H9 (cell line): ENCODE measurements at regions not wholly inside any gene's neighbourhood (a gene's known extent, or its start where the extent isn't known, plus 50 kb on each side); places are given as distances from the start of the nearest gene placed in this dataset.

Source experiments
- DNase-seq: peaks from one replicate; pipeline ENCODE4 v3.0.0-alpha.2; 2017
- H2AFZ ChIP-seq: one replicate; pipeline ENCODE4 v1.6.1; 2013; ENCODE audit warnings: mild to moderate bottlenecking, low read length, control low read depth, moderate library complexity
- H2AK5ac ChIP-seq: 2 replicates; pipeline ENCODE4 v1.6.1; 2013; ENCODE audit warnings: low read length, control low read depth, mixed read lengths; ENCODE audit not compliant: insufficient read length
- H2BK120ac ChIP-seq: one replicate; pipeline ENCODE4 v1.6.1; 2013; ENCODE audit warnings: low read depth, mild to moderate bottlenecking, low read length, control low read depth, inconsistent platforms; ENCODE audit not compliant: poor library complexity, severe bottlenecking
- H2BK12ac ChIP-seq: 2 replicates; pipeline ENCODE4 v1.6.1; 2013; ENCODE audit warnings: low read length, control low read depth, mixed read lengths, low read depth; ENCODE audit not compliant: insufficient read length
- H2BK15ac ChIP-seq: 2 replicates; pipeline ENCODE4 v1.6.1; 2013; ENCODE audit warnings: low read depth, low read length, control low read depth
- H2BK20ac ChIP-seq: one replicate; pipeline ENCODE4 v1.6.1; 2013; ENCODE audit warnings: low read depth, mild to moderate bottlenecking, low read length, control low read depth, inconsistent platforms; ENCODE audit not compliant: poor library complexity, severe bottlenecking
- H2BK5ac ChIP-seq: 2 replicates; pipeline ENCODE4 v1.6.1; 2013; ENCODE audit warnings: low read length, control low read depth, mixed read lengths; ENCODE audit not compliant: insufficient read length
- H3K14ac ChIP-seq: 2 replicates; pipeline ENCODE4 v1.6.1; 2013; ENCODE audit warnings: low read length, control low read depth; ENCODE audit not compliant: insufficient read depth
- H3K18ac ChIP-seq: 2 replicates; pipeline ENCODE4 v1.6.1; 2013; ENCODE audit warnings: low read depth, mild to moderate bottlenecking, mixed read lengths, low read length, control low read depth; ENCODE audit not compliant: insufficient read length
- H3K23ac ChIP-seq: 2 replicates; pipeline ENCODE4 v1.6.1; 2013; ENCODE audit warnings: low read length, control low read depth, mixed read lengths, low read depth; ENCODE audit not compliant: insufficient read length
- H3K23me2 ChIP-seq: 2 replicates; pipeline ENCODE4 v1.6.1; 2013; ENCODE audit warnings: low read depth, mild to moderate bottlenecking, mixed read lengths, low read length, control low read depth; ENCODE audit not compliant: insufficient read length, poor library complexity, severe bottlenecking
- H3K27ac ChIP-seq: 2 replicates; pipeline ENCODE4 v1.5.1; 2013; ENCODE audit warnings: low read length, control low read depth, mixed read lengths, low read depth; ENCODE audit not compliant: insufficient read length
- H3K27me3 ChIP-seq: 2 replicates; pipeline ENCODE4 v1.6.1; 2013; ENCODE audit warnings: low read length, control low read depth, inconsistent platforms; ENCODE audit not compliant: insufficient read depth
- H3K4ac ChIP-seq: 2 replicates; pipeline ENCODE4 v1.6.1; 2013; ENCODE audit warnings: low read depth, mild to moderate bottlenecking, control low read depth, inconsistent platforms, low read length, moderate library complexity
- H3K4me1 ChIP-seq: 2 replicates; pipeline ENCODE4 v1.6.1; 2013; ENCODE audit warnings: low read length, control low read depth, inconsistent platforms; ENCODE audit not compliant: insufficient read depth
- H3K4me2 ChIP-seq: 2 replicates; pipeline ENCODE4 v1.6.1; 2013; ENCODE audit warnings: low read length, control low read depth, mixed read lengths; ENCODE audit not compliant: insufficient read length, insufficient read depth
- H3K56ac ChIP-seq: 2 replicates; pipeline ENCODE4 v1.6.1; 2013; ENCODE audit warnings: low read depth, mild to moderate bottlenecking, mixed read lengths, low read length, control low read depth; ENCODE audit not compliant: insufficient read length
- H3K79me1 ChIP-seq: 2 replicates; pipeline ENCODE4 v1.6.1; 2013; ENCODE audit warnings: low read depth, mild to moderate bottlenecking, moderate library complexity, low read length, control low read depth, inconsistent platforms; ENCODE audit not compliant: insufficient read depth, poor library complexity, severe bottlenecking
- H3K79me2 ChIP-seq: 2 replicates; pipeline ENCODE4 v1.6.1; 2013; ENCODE audit warnings: low read length, control low read depth, inconsistent platforms; ENCODE audit not compliant: insufficient read depth
- H3K9ac ChIP-seq: 2 replicates; pipeline ENCODE4 v1.6.1; 2013; ENCODE audit warnings: low read length, control low read depth, mixed read lengths; ENCODE audit not compliant: insufficient read length; ENCODE audit errors: extremely low read depth
- H3K9me3 ChIP-seq: one replicate; pipeline ENCODE4 v1.6.1; 2013; ENCODE audit warnings: low read depth, low read length, inconsistent platforms; ENCODE audit not compliant: control insufficient read depth
- H3T11ph ChIP-seq: one replicate; pipeline ENCODE4 v1.6.1; 2013; ENCODE audit warnings: mild to moderate bottlenecking, low read length, control low read depth, inconsistent platforms
- H4K20me1 ChIP-seq: one replicate; pipeline ENCODE4 v1.6.1; 2013; ENCODE audit not compliant: control insufficient read depth, insufficient read length, insufficient read depth
- H4K5ac ChIP-seq: 2 replicates; pipeline ENCODE4 v1.6.1; 2013; ENCODE audit warnings: low read depth, mild to moderate bottlenecking, mixed read lengths, low read length, control low read depth; ENCODE audit not compliant: insufficient read length
- H4K8ac ChIP-seq: replicated peaks from 2 replicates; pipeline ENCODE4 v1.6.1; 2013; ENCODE audit warnings: low read length, control low read depth, mixed read lengths, low read depth; ENCODE audit not compliant: insufficient read length
- H4K91ac ChIP-seq: 2 replicates; pipeline ENCODE4 v1.6.1; 2013; ENCODE audit warnings: low read depth, mild to moderate bottlenecking, moderate library complexity, mixed read lengths, low read length, control low read depth; ENCODE audit not compliant: insufficient read length
- H3K27ac Mint-ChIP-seq, 3 experiments: 2 replicates in 2 of 3; 3 replicates in 1 of 3; pipeline ENCODE4 v1.8.0; 2020 to 2021; ENCODE audit warnings: mixed read lengths in 3 of 3, mild to moderate bottlenecking in 1 of 3, moderate library complexity in 1 of 3
- H3K27me3 Mint-ChIP-seq: 2 replicates; pipeline ENCODE4 v1.8.0; 2021; ENCODE audit warnings: low read depth, mild to moderate bottlenecking, moderate library complexity, mixed read lengths
- H3K36me3 Mint-ChIP-seq, 3 experiments: 2 replicates in 2 of 3; 3 replicates in 1 of 3; pipeline ENCODE4 v1.8.0; 2020 to 2021; ENCODE audit warnings: low read depth in 3 of 3, mixed read lengths in 3 of 3; ENCODE audit not compliant: insufficient read depth in 1 of 3
- H3K4me1 Mint-ChIP-seq, 2 experiments: 2 replicates each; pipeline ENCODE4 v1.8.0; 2020; ENCODE audit warnings: mixed read lengths in 2 of 2
- H3K4me3 Mint-ChIP-seq, 2 experiments: 2 replicates in 1 of 2; 3 replicates in 1 of 2; pipeline ENCODE4 v1.8.0; 2020 to 2021; ENCODE audit warnings: mild to moderate bottlenecking in 2 of 2, mixed read lengths in 2 of 2, moderate library complexity in 1 of 2
- H3K9me3 Mint-ChIP-seq, 2 experiments: 2 replicates in 1 of 2; 3 replicates in 1 of 2; pipeline ENCODE4 v1.8.0; 2020; ENCODE audit warnings: mild to moderate bottlenecking in 2 of 2, mixed read lengths in 2 of 2, moderate library complexity in 1 of 2
- CTCF ChIP-seq: fragments of 200-600 bp; sonication (generic); conservative IDR thresholded peaks from 3 replicates; pipeline ENCODE4 v1.8.0; 2021; ENCODE audit warnings: antibody characterized with exemption, mild to moderate bottlenecking

GRCh38 chrX:114061226-114061625 is 522.7 kb upstream of the HTR2C start:
- Mint-ChIP-seq H3K27me3 (no peaks in the 10 kb centered on the region), H3K9me3 (peaks cover 4% of the 10 kb centered on the region in 2 experiments; a peak in 4 of 5 replicates), H3K27ac (no peak overlapping the region), H3K36me3 (peaks cover 11 to 22% (median 20%) of the 10 kb centered on the region in 3 experiments), H3K4me1 (peaks cover 27 to 37% of the 10 kb centered on the region in 2 experiments), H3K4me3 (no peak overlapping the region)
- no peak overlapping the region for H2BK20ac ChIP-seq
- no peak overlapping the region for H3K56ac ChIP-seq
- H4K5ac ChIP-seq, result no peak overlapping the region
- no peak overlapping the region for H2BK120ac ChIP-seq
- no peaks in the 10 kb centered on the region for H3K27me3 ChIP-seq
- TF ChIP-seq CTCF, result no peak
- H4K91ac ChIP-seq, result no peak overlapping the region
- H3K4me1 ChIP-seq, result peaks cover 7% of the 10 kb centered on the region; the same call in 1 of the 2 replicates
- H2AK5ac ChIP-seq, result no peak overlapping the region
- H4K20me1 ChIP-seq, result no peaks in the 10 kb centered on the region
- H3K79me1 ChIP-seq, result no peaks in the 10 kb centered on the region
- DNase-seq, result no peak
- no peak overlapping the region for H3K23ac ChIP-seq
- no peak overlapping the region for H4K8ac ChIP-seq
- no peak overlapping the region for H3K9ac ChIP-seq
- no peak overlapping the region for H2BK15ac ChIP-seq
- H2BK12ac ChIP-seq, result no peak overlapping the region
- no peak overlapping the region for H3T11ph ChIP-seq
- H2AFZ ChIP-seq, result no peak overlapping the region
- no peak overlapping the region for H3K27ac ChIP-seq
- no peak overlapping the region for H3K4me2 ChIP-seq
- no peak overlapping the region for H3K4ac ChIP-seq
- H2BK5ac ChIP-seq, result no peak overlapping the region
- no peaks in the 10 kb centered on the region for H3K79me2 ChIP-seq
- no peaks in the 10 kb centered on the region for H3K9me3 ChIP-seq
- no peaks in the 10 kb centered on the region for H3K23me2 ChIP-seq
- no peak overlapping the region for H3K18ac ChIP-seq
- H3K14ac ChIP-seq, result no peak overlapping the region
